OCI-LY3 (cell line): ENCODE measurements at regions not wholly inside any gene's neighbourhood (a gene's known extent, or its start where the extent isn't known, plus 50 kb on each side); places are given as distances from the start of the nearest gene placed in this dataset.

Experiments
- H2AFZ ChIP-seq: fragments of 200-600, 300-600 bp; shearing (Covaris generic); 2 replicates; pipeline ENCODE4 v1.6.0; 2014; ENCODE audit warnings: antibody characterized with exemption, low read depth, low read length
- H3K27ac ChIP-seq: fragments of 200-600, 300-600 bp; sonication (generic); 2 replicates; pipeline ENCODE4 v1.5.1; 2014; ENCODE audit warnings: mild to moderate bottlenecking, low read length, moderate library complexity, mixed read lengths
- H3K27me3 ChIP-seq: fragments of 200-600, 300-600 bp; sonication (generic); 2 replicates; pipeline ENCODE4 v1.6.1; 2014; ENCODE audit warnings: low read depth, low read length, mixed read lengths
- H3K36me3 ChIP-seq: fragments of 200-600, 300-600 bp; sonication (generic); replicated peaks from 2 replicates; pipeline ENCODE3; 2014; ENCODE audit warnings: low read depth, low read length, mixed read lengths
- H3K4me1 ChIP-seq: fragments of 300-600, 200-600 bp; sonication (generic); 2 replicates; pipeline ENCODE4 v1.6.1; 2014; ENCODE audit warnings: low read length, mixed read lengths
- H3K4me2 ChIP-seq: fragments of 200-600, 300-600 bp; sonication (generic); 2 replicates; pipeline ENCODE4 v1.6.1; 2014; ENCODE audit warnings: low read length, mixed read lengths
- H3K4me3 ChIP-seq: fragments of 300-600, 200-600 bp; sonication (generic); 2 replicates; pipeline ENCODE4 v1.5.1; 2014; ENCODE audit warnings: antibody characterized with exemption, mild to moderate bottlenecking, low read length, moderate library complexity
- H3K79me2 ChIP-seq: fragments of 300-600, 200-600 bp; shearing (Covaris generic); 2 replicates; pipeline ENCODE4 v1.6.1; 2014; ENCODE audit warnings: mild to moderate bottlenecking, low read length, mixed read lengths
- H3K9ac ChIP-seq: fragments of 300-600, 200-600 bp; shearing (Covaris generic); 2 replicates; pipeline ENCODE4 v1.6.0; 2014; ENCODE audit warnings: mild to moderate bottlenecking, low read length, moderate library complexity
- H3K9me3 ChIP-seq: fragments of 200-600, 300-600 bp; shearing (Covaris generic); 2 replicates; pipeline ENCODE4 v1.6.1; 2014; ENCODE audit warnings: low read length, mixed read lengths; ENCODE audit not compliant: insufficient read depth
- H4K20me1 ChIP-seq: fragments of 200-600, 300-600 bp; sonication (generic); 2 replicates; pipeline ENCODE4 v1.6.1; 2016; ENCODE audit warnings: low read length, mixed read lengths; ENCODE audit not compliant: insufficient read depth
- CTCF ChIP-seq: fragments of 200-600, 300-600 bp; sonication (generic); IDR thresholded peaks from 2 replicates; pipeline ENCODE4 v1.5.1; 2014; ENCODE audit warnings: antibody characterized with exemption, low read length, low read depth
- EZH2phosphoT487 ChIP-seq: fragments of 200-600 bp; shearing (Covaris generic); IDR thresholded peaks from 2 replicates; pipeline ENCODE4 v1.6.1; 2018; ENCODE audit warnings: antibody characterized with exemption, mixed run types, low read depth

GRCh38 chr12:67193704-67194103, 75.5 kb upstream of the CAND1 start:
- H3K36me3 ChIP-seq = no peaks in the 10 kb centered on the region
- no peak overlapping the region for H3K4me3 ChIP-seq
- TF ChIP-seq EZH2phosphoT487 (no peak), CTCF (no peak)
- no peaks in the 10 kb centered on the region for H3K4me1 ChIP-seq
- H3K9ac ChIP-seq = no peak overlapping the region
- H2AFZ ChIP-seq = no peak overlapping the region
- no peaks in the 10 kb centered on the region for H3K27me3 ChIP-seq
- H3K9me3 ChIP-seq = no peaks in the 10 kb centered on the region
- H3K4me2 ChIP-seq = no peak overlapping the region
- no peaks in the 10 kb centered on the region for H3K79me2 ChIP-seq
- H4K20me1 ChIP-seq = no peaks in the 10 kb centered on the region
- H3K27ac ChIP-seq = no peak overlapping the region

GRCh38 chr12:67200386-67200785, 68.8 kb upstream of the CAND1 start:
- Histone ChIP-seq H3K4me1 (no peaks in the 10 kb centered on the region), H2AFZ (no peak overlapping the region), H3K79me2 (no peaks in the 10 kb centered on the region), H3K27ac (no peak overlapping the region), H3K9ac (no peak overlapping the region), H3K4me2 (no peak overlapping the region), H3K9me3 (no peaks in the 10 kb centered on the region), H3K27me3 (no peaks in the 10 kb centered on the region), H4K20me1 (no peaks in the 10 kb centered on the region), H3K36me3 (no peaks in the 10 kb centered on the region), H3K4me3 (no peak overlapping the region)
- TF ChIP-seq CTCF = no peak
- TF ChIP-seq EZH2phosphoT487 = no peak

GRCh38 chr12:67202011-67202677, 67.0 kb upstream of the CAND1 start:
- Histone ChIP-seq H3K4me1 (no peaks in the 10 kb centered on the region), H3K4me3 (no peak overlapping the region), H4K20me1 (no peaks in the 10 kb centered on the region), H2AFZ (no peak overlapping the region), H3K27ac (no peak overlapping the region), H3K9me3 (no peaks in the 10 kb centered on the region), H3K79me2 (no peaks in the 10 kb centered on the region), H3K9ac (no peak overlapping the region), H3K27me3 (0 out of 2 replicates have a peak, but pooled peaks cover 3% of the 10 kb centered on the region), H3K36me3 (no peaks in the 10 kb centered on the region), H3K4me2 (no peak overlapping the region)
- TF ChIP-seq EZH2phosphoT487 (no peak), CTCF (no peak)

GRCh38 chr12:67202678-67203012, 66.5 kb upstream of the CAND1 start:
- H3K4me3 ChIP-seq = no peak overlapping the region
- no peak overlapping the region for H3K4me2 ChIP-seq
- H4K20me1 ChIP-seq = no peaks in the 10 kb centered on the region
- H3K9ac ChIP-seq = no peak overlapping the region
- TF ChIP-seq EZH2phosphoT487 (no peak), CTCF (no peak)
- H3K4me1 ChIP-seq = no peaks in the 10 kb centered on the region
- H3K79me2 ChIP-seq = no peaks in the 10 kb centered on the region
- no peak overlapping the region for H3K27ac ChIP-seq
- no peaks in the 10 kb centered on the region for H3K36me3 ChIP-seq
- H3K9me3 ChIP-seq = no peaks in the 10 kb centered on the region
- no peak overlapping the region for H2AFZ ChIP-seq
- H3K27me3 ChIP-seq = 0 out of 2 replicates have a peak, but pooled peaks cover 3% of the 10 kb centered on the region
